HG02610 (cell line): ENCODE measurements at regions not wholly inside any gene's neighbourhood (a gene's known extent, or its start where the extent isn't known, plus 50 kb on each side); places are given as distances from the start of the nearest gene placed in this dataset.

Experiments used
- ATAC-seq: cut with Tn5 transposase; IDR thresholded peaks from one replicate; pipeline ENCODE4 v1.9.1; 2021; ENCODE audit warnings: mild to moderate bottlenecking, moderate library complexity; ENCODE audit not compliant: unreplicated experiment

- ATAC-seq, result no peak
Measured at GRCh38 chr6:164013480-164014208, 599.1 kb downstream of the QKI start.

GRCh38 chr6:164011321-164011720, 596.8 kb downstream of the QKI start:
- ATAC-seq, result no peak

GRCh38 chr6:164010441-164011103, 596.1 kb downstream of the QKI start:
- no peak for ATAC-seq

- ATAC-seq, result no peak
Measured at GRCh38 chr6:164008902-164009301, 594.4 kb downstream of the QKI start.

- no peak for ATAC-seq
Measured at GRCh38 chr6:164007881-164008280, 593.4 kb downstream of the QKI start.

- ATAC-seq, result no peak
Measured at GRCh38 chr6:164006459-164006858, 591.9 kb downstream of the QKI start.

- no peak for ATAC-seq
Measured at GRCh38 chr6:164005004-164005711, 590.6 kb downstream of the QKI start.

GRCh38 chr6:164000276-164000675, 585.8 kb downstream of the QKI start:
- no peak for ATAC-seq

GRCh38 chr6:163999475-164000125, 585.1 kb downstream of the QKI start:
- ATAC-seq, result no peak

- no peak for ATAC-seq
Measured at GRCh38 chr6:163998496-163998895, 584.0 kb downstream of the QKI start.

- no peak for ATAC-seq
Measured at GRCh38 chr6:163996491-163996890, 582.0 kb downstream of the QKI start.

- no peak for ATAC-seq
Measured at GRCh38 chr6:163994566-163994965, 580.0 kb downstream of the QKI start.

- ATAC-seq, result no peak
Measured at GRCh38 chr6:163992701-163993100, 578.2 kb downstream of the QKI start.

GRCh38 chr6:163992056-163992455, 577.5 kb downstream of the QKI start:
- no peak for ATAC-seq

- no peak for ATAC-seq
Measured at GRCh38 chr6:163991321-163991720, 576.8 kb downstream of the QKI start.

GRCh38 chr6:163986313-163986712, 571.8 kb downstream of the QKI start:
- no peak for ATAC-seq

- no peak for ATAC-seq
Measured at GRCh38 chr6:163985710-163986109, 571.2 kb downstream of the QKI start.

GRCh38 chr6:163985040-163985439, 570.5 kb downstream of the QKI start:
- no peak for ATAC-seq

- peak; percentile 62 for ATAC-seq
Measured at GRCh38 chr6:163984124-163984936, 569.8 kb downstream of the QKI start.

GRCh38 chr6:163983679-163984078, 569.2 kb downstream of the QKI start:
- no peak for ATAC-seq

GRCh38 chr6:163974322-163974721, 559.8 kb downstream of the QKI start:
- ATAC-seq, result no peak
